CD4-positive, alpha-beta T cell (primary cell): ENCODE measurements at regions not wholly inside any gene's neighbourhood (a gene's known extent, or its start where the extent isn't known, plus 50 kb on each side); places are given as distances from the start of the nearest gene placed in this dataset.

Experiments
- ATAC-seq: fragments of 200-7000 bp; cut with Tn5 transposase; one replicate; pipeline ENCODE4 v1.10.0; 2022; ENCODE audit warnings: mild to moderate bottlenecking; ENCODE audit not compliant: poor library complexity
- CTCF ChIA-PET: fragments of 350-600 bp; sonication (Branson Sonifier 250); formaldehyde crosslinking; loops from one replicate; lab custom pipeline; 2021; ENCODE audit warnings: antibody characterized with exemption, inconsistent platforms; lab: Charles Lee
- POLR2A ChIA-PET: fragments of 350-600 bp; sonication (Branson Sonifier 250); formaldehyde crosslinking; loops from one replicate; lab custom pipeline; 2021; ENCODE audit warnings: antibody characterized with exemption, inconsistent platforms; lab: Charles Lee
- DNase-seq, 14 experiments: peaks; one replicate each; pipeline ENCODE4 v3.0.0-alpha.2; 2013 to 2020; ENCODE audit warnings: mixed read lengths in 2 of 14
- H3K27ac ChIP-seq, 2 donors: one replicate each; pipeline versions ENCODE4 v1.5.1 to v1.7.0; 2013; ENCODE audit warnings: low read length in 2 of 2, low read depth in 1 of 2, mild to moderate bottlenecking in 1 of 2
- H3K27me3 ChIP-seq, 2 experiments: 1 replicate in 1 of 2; 2 replicates in 1 of 2; pipeline versions ENCODE4 v1.6.1 to v1.7.0; 2013; ENCODE audit warnings: low read length in 2 of 2, control low read depth in 1 of 2, mild to moderate bottlenecking in 1 of 2, moderate library complexity in 1 of 2; ENCODE audit not compliant: insufficient read depth in 2 of 2, control insufficient read depth in 1 of 2
- H3K36me3 ChIP-seq: one replicate; pipeline ENCODE4 v1.6.1; 2013; ENCODE audit warnings: low read length, control low read depth; ENCODE audit not compliant: insufficient read depth
- H3K4me1 ChIP-seq: one replicate; pipeline ENCODE4 v1.6.1; 2013; ENCODE audit warnings: low read length, control low read depth; ENCODE audit not compliant: insufficient read depth
- H3K4me3 ChIP-seq: one replicate; pipeline ENCODE4 v1.5.1; 2013; ENCODE audit warnings: mild to moderate bottlenecking, low read length, moderate library complexity
- H3K9me3 ChIP-seq, 2 experiments: 1 replicate in 1 of 2; 2 replicates in 1 of 2; pipeline versions ENCODE4 v1.6.1 to v1.7.0; 2013; ENCODE audit warnings: low read length in 2 of 2, mild to moderate bottlenecking in 2 of 2, control low read depth in 1 of 2, moderate library complexity in 1 of 2; ENCODE audit not compliant: control insufficient read depth in 1 of 2, insufficient read depth in 1 of 2
- H3K27ac Mint-ChIP-seq: one replicate; pipeline ENCODE4 v1.8.0; 2020; ENCODE audit warnings: mixed read lengths
- H3K27me3 Mint-ChIP-seq: one replicate; pipeline ENCODE4 v1.8.0; 2021; ENCODE audit warnings: mixed read lengths
- H3K36me3 Mint-ChIP-seq: one replicate; pipeline ENCODE4 v1.8.0; 2021; ENCODE audit warnings: low read depth, mixed read lengths
- H3K4me1 Mint-ChIP-seq: one replicate; pipeline ENCODE4 v1.8.0; 2021; ENCODE audit warnings: low read depth, mixed read lengths
- H3K4me3 Mint-ChIP-seq: one replicate; pipeline ENCODE4 v1.8.0; 2020; ENCODE audit warnings: mild to moderate bottlenecking, mixed read lengths
- H3K9me3 Mint-ChIP-seq: one replicate; pipeline ENCODE4 v1.8.0; 2020; ENCODE audit warnings: mixed read lengths
- CTCF ChIP-seq: fragments of 200-600 bp; IDR thresholded peaks from one replicate; pipeline ENCODE4 v1.8.0; 2022; ENCODE audit warnings: antibody characterized with exemption, mild to moderate bottlenecking
- intact Hi-C, 2 experiments: fragments of 100-400 bp; cut with DNase I in 1 of 2; cut with micrococcal nuclease in 1 of 2; formaldehyde crosslinking; loops; one replicate each; pipeline versions ENCODE4 v1.15.1 to v1.9.0; 2023 to 2025; cut with DNase I, micrococcal nuclease

GRCh38 chr4:160319868-160320260, 1217.0 kb downstream of the RAPGEF2 start:
- DNase-seq (no peak), ATAC-seq (no peak)
- Mint-ChIP-seq H3K4me3 (no peak overlapping the region), H3K9me3 (no peaks in the 10 kb centered on the region), H3K27me3 (no peaks in the 10 kb centered on the region), H3K4me1 (no peaks in the 10 kb centered on the region), H3K36me3 (no peaks in the 10 kb centered on the region), H3K27ac (no peak overlapping the region)
- TF ChIP-seq CTCF, result no peak
- Histone ChIP-seq H3K27ac (no peak overlapping the region), H3K4me1 (no peaks in the 10 kb centered on the region), H3K36me3 (no peaks in the 10 kb centered on the region), H3K4me3 (no peak overlapping the region), H3K27me3 (no peaks in the 10 kb centered on the region), H3K9me3 (no peaks in the 10 kb centered on the region)
- intact Hi-C loops, result no loop called here
- ChIA-PET POLR2A (no interaction called here), CTCF (no interaction called here)

- CTCF ChIA-PET, result no interaction called here
- intact Hi-C loops, result no loop called here
Observed at GRCh38 chr4:160326110-160326509, 1223.2 kb downstream of the RAPGEF2 start.

GRCh38 chr4:160347197-160347596, 1244.3 kb downstream of the RAPGEF2 start:
- TF ChIP-seq CTCF, result no peak
- DNase-seq (no peak), ATAC-seq (no peak)
- peaks cover 0 to 5% of the 10 kb centered on the region in 2 experiments for H3K9me3 ChIP-seq
- H3K4me1 ChIP-seq, result no peaks in the 10 kb centered on the region
- CTCF ChIA-PET, result no interaction called here
- Mint-ChIP-seq H3K36me3 (no peaks in the 10 kb centered on the region), H3K27me3 (no peaks in the 10 kb centered on the region), H3K27ac (no peak overlapping the region), H3K4me3 (no peak overlapping the region), H3K9me3 (peaks cover 8% of the 10 kb centered on the region), H3K4me1 (no peaks in the 10 kb centered on the region)
- H3K36me3 ChIP-seq, result no peaks in the 10 kb centered on the region
- no peak overlapping the region for H3K27ac ChIP-seq
- POLR2A ChIA-PET, result no interaction called here
- H3K27me3 ChIP-seq, result no peaks in the 10 kb centered on the region
- H3K4me3 ChIP-seq, result no peak overlapping the region
- intact Hi-C loops, result no loop called here

More at GRCh38 chr4:160326110-160326509, 1223.2 kb downstream of the RAPGEF2 start:
- DNase-seq, result no peak
- H3K27ac ChIP-seq, result no peak overlapping the region
- no peaks in the 10 kb centered on the region for H3K4me1 Mint-ChIP-seq
- H3K4me1 ChIP-seq, result no peaks in the 10 kb centered on the region
- H3K9me3 Mint-ChIP-seq, result peaks cover 6% of the 10 kb centered on the region
- H3K27me3 ChIP-seq, result no peaks in the 10 kb centered on the region
- TF ChIP-seq CTCF, result no peak
- H3K9me3 ChIP-seq, result no peaks in the 10 kb centered on the region
- H3K4me3 Mint-ChIP-seq, result no peak overlapping the region
- ATAC-seq, result no peak
- no peak overlapping the region for H3K4me3 ChIP-seq
- H3K27me3 Mint-ChIP-seq, result no peaks in the 10 kb centered on the region
- no peak overlapping the region for H3K27ac Mint-ChIP-seq
- no peaks in the 10 kb centered on the region for H3K36me3 Mint-ChIP-seq
- no peaks in the 10 kb centered on the region for H3K36me3 ChIP-seq
- POLR2A ChIA-PET, result no interaction called here
